Stimulated activated CD4-positive, alpha-beta T cell treated with anti-CD3 and anti-CD28 coated beads, Interleukin-2, amount 100 ng/mL, for 48 hours (primary cell): ENCODE measurements at regions not wholly inside any gene's neighbourhood (a gene's known extent, or its start where the extent isn't known, plus 50 kb on each side); places are given as distances from the start of the nearest gene placed in this dataset.

Experiments
- DNase-seq, 2 donors: peaks; one replicate each; pipeline ENCODE4 v3.0.0-alpha.2; 2020

GRCh38 chr7:32336726-32337125, 153.5 kb downstream of the LSM5 start:
- no peak for DNase-seq

GRCh38 chr7:32335107-32335506, 155.1 kb downstream of the LSM5 start:
- DNase-seq = no peak

- DNase-seq = no peak
Observed at GRCh38 chr7:32330602-32331001, 159.6 kb downstream of the LSM5 start.

- no peak for DNase-seq
Observed at GRCh38 chr7:32326078-32326477, 164.1 kb downstream of the LSM5 start.

- no peak for DNase-seq
Observed at GRCh38 chr7:32323712-32324111, 166.5 kb downstream of the LSM5 start.

GRCh38 chr7:32319012-32319382, 171.2 kb downstream of the LSM5 start:
- DNase-seq = no peak

GRCh38 chr7:32318300-32319011, 171.7 kb downstream of the LSM5 start:
- DNase-seq = no peak

- DNase-seq = no peak
Observed at GRCh38 chr7:32316839-32317238, 173.3 kb downstream of the LSM5 start.

GRCh38 chr7:32314761-32315160, 175.4 kb downstream of the LSM5 start:
- no peak for DNase-seq

- no peak for DNase-seq
Observed at GRCh38 chr7:32301427-32301826, 188.8 kb downstream of the LSM5 start.

- no peak for DNase-seq
Observed at GRCh38 chr7:32299133-32299702, 191.0 kb downstream of the LSM5 start.

GRCh38 chr7:32298408-32299132, 191.6 kb downstream of the LSM5 start:
- no peak for DNase-seq

GRCh38 chr7:32293833-32294232, 196.3 kb downstream of the LSM5 start:
- DNase-seq = no peak

- no peak for DNase-seq
Observed at GRCh38 chr7:32289651-32290414, 200.3 kb downstream of the LSM5 start.

GRCh38 chr7:32285698-32286097, 204.5 kb downstream of the LSM5 start:
- no peak for DNase-seq

GRCh38 chr7:32283546-32283945, 206.6 kb downstream of the LSM5 start:
- no peak for DNase-seq

GRCh38 chr7:32279500-32279899, 209.3 kb upstream of the PDE1C start:
- DNase-seq = no peak

- no peak for DNase-seq
Observed at GRCh38 chr7:32275216-32276009, 205.2 kb upstream of the PDE1C start.

- DNase-seq = no peak
Observed at GRCh38 chr7:32273297-32273696, 203.1 kb upstream of the PDE1C start.

- no peak for DNase-seq
Observed at GRCh38 chr7:32266932-32267475, 196.8 kb upstream of the PDE1C start.

- DNase-seq = no peak
Observed at GRCh38 chr7:32264702-32265284, 194.6 kb upstream of the PDE1C start.

GRCh38 chr7:32263611-32264010, 193.4 kb upstream of the PDE1C start:
- DNase-seq = no peak
